Endothelial cell of umbilical vein (primary cell): ENCODE measurements at regions not wholly inside any gene's neighbourhood (a gene's known extent, or its start where the extent isn't known, plus 50 kb on each side); places are given as distances from the start of the nearest gene placed in this dataset.

Source experiments
- MYC ChIP-seq: IDR thresholded peaks from one replicate; pipeline ENCODE4 v1.6.1; 2011; ENCODE audit warnings: mild to moderate bottlenecking, low read depth, low read length
- POLR2AphosphoS5 ChIP-seq: IDR thresholded peaks from 2 replicates; pipeline ENCODE4 v1.6.1; 2012; ENCODE audit warnings: low read depth, mild to moderate bottlenecking, control low read depth, low read length, moderate library complexity; ENCODE audit not compliant: insufficient read depth

DNA sequence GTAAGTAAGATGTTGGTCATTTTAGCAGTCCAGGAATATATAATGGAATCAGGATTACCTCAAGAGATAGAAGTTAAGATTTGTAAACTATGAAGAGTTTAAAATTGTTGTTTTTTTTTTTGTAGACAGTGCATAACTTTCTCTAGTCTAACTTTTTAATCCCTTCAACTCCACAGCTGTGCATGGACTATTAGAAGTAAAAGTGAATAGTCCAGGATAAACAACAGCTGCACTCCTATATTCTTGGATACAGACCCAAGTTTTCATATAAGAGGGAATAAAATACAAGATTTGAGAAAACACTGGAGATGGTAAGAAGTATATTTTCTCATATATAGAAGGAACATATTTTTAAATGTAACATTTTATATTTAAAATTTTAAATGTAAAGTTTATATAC is 1509.9 kb downstream of the SLITRK5 start:
- TF ChIP-seq MYC (no peak), POLR2AphosphoS5 (no peak)
